ENCODE measurements at regions not wholly inside any gene's neighbourhood (a gene's known extent, or its start where the extent isn't known, plus 50 kb on each side); places are given as distances from the start of the nearest gene placed in this dataset.

GRCh38 chr3:38878646-38879045, 62.6 kb upstream of the SCN10A start:
- H4K20me1 ChIP-seq (replicated peaks in 1 of 2; ENCODE audit: control insufficient read depth in 1 of 2, insufficient read depth in 2 of 2, low read length in 2 of 2) = no peaks in the 10 kb centered on the region
- no peak overlapping the region for H2BK20ac ChIP-seq (ENCODE audit: low read length)
- FAIRE-seq (no peak), DNase-seq (ENCODE audit: low read depth in 1 of 2, low spot score in 2 of 2) (no peak)
- H4K8ac ChIP-seq (ENCODE audit: extremely low read depth, insufficient read depth, low read length) = no peak overlapping the region
- H3K9ac ChIP-seq (replicated peaks in 1 of 4; ENCODE audit: extremely low read depth in 1 of 4, low read depth in 3 of 4, low read length in 3 of 4) = no peak overlapping the region
- H2AFZ ChIP-seq (ENCODE audit: low read length) = no peak overlapping the region
- no peaks in the 10 kb centered on the region for H3K23me2 ChIP-seq (ENCODE audit: low read depth, low read length)
- H3K4ac ChIP-seq (replicated peaks; ENCODE audit: insufficient read length, low read depth, low read length) = no peak overlapping the region
- H3K14ac ChIP-seq (ENCODE audit: insufficient read length) = no peak overlapping the region
- no peak overlapping the region for H2BK12ac ChIP-seq (ENCODE audit: low read depth, low read length)
- no peak overlapping the region for H3K56ac ChIP-seq (replicated peaks; ENCODE audit: insufficient read length, low read depth, low read length)
- H3K27ac ChIP-seq (ENCODE audit: low read depth, low read length) = no peak overlapping the region
- no peak overlapping the region for H3K23ac ChIP-seq (ENCODE audit: insufficient read length)
- no peaks in the 10 kb centered on the region for H3K27me3 ChIP-seq (replicated peaks in 1 of 4; ENCODE audit: control insufficient read depth in 3 of 4, extremely low read depth in 1 of 4, insufficient read depth in 3 of 4, low read length in 3 of 4)
- no peaks in the 10 kb centered on the region for H3K36me3 ChIP-seq (ENCODE audit: control insufficient read depth in 2 of 4, insufficient read depth in 4 of 4, low read length in 3 of 4)
- ChIA-PET CTCF (ENCODE audit: partially characterized antibody) (interaction anchor here (1.0 to 1.6 kb wide), 3 partner anchors 10 to 121 kb away, joined by 3 to 8 read pairs (median 5); no protein-coding TSS in a partner anchor), POLR2A (ENCODE audit: partially characterized antibody) (no interaction called here)
- no peaks in the 10 kb centered on the region for H3K9me3 ChIP-seq (ENCODE audit: insufficient read depth in 2 of 2, low read depth in 1 of 2, low read length in 1 of 2)
- H3K4me2 ChIP-seq (ENCODE audit: insufficient read depth in 1 of 2, low read depth in 2 of 2, low read length in 2 of 2) = no peak overlapping the region
- H3K79me2 ChIP-seq (ENCODE audit: control insufficient read depth in 1 of 2, insufficient read depth in 2 of 2, low read length in 2 of 2) = no peaks in the 10 kb centered on the region
- H3K4me1 ChIP-seq (replicated peaks in 1 of 4; ENCODE audit: control insufficient read depth in 3 of 4, insufficient read depth in 4 of 4, low read length in 3 of 4) = no peaks in the 10 kb centered on the region
- H2AK5ac ChIP-seq (ENCODE audit: low read depth, low read length) = no peak overlapping the region
- H2BK15ac ChIP-seq (ENCODE audit: low read length) = no peak overlapping the region
- H2BK120ac ChIP-seq (replicated peaks; ENCODE audit: low read depth, low read length) = no peak overlapping the region
- H3K18ac ChIP-seq (ENCODE audit: extremely low read depth, low read length) = no peak overlapping the region
- no peak overlapping the region for H4K91ac ChIP-seq (replicated peaks; ENCODE audit: insufficient read length, low read length)
- H3K79me1 ChIP-seq (ENCODE audit: low read depth, low read length) = no peaks in the 10 kb centered on the region
- H4K5ac ChIP-seq (ENCODE audit: insufficient read length, low read depth, low read length) = no peak overlapping the region
- H3K4me3 ChIP-seq (ENCODE audit: extremely low read depth in 1 of 4, insufficient read depth in 2 of 4, low read depth in 3 of 4, low read length in 4 of 4) = no peak overlapping the region
- no peak overlapping the region for H2BK5ac ChIP-seq (ENCODE audit: low read depth, low read length)
- TF ChIP-seq SP2 (IDR thresholded peaks at IDR 0.05; ENCODE audit: low read length) = no peak
- TF ChIP-seq ZNF274 (IDR thresholded peaks at IDR 0.05; ENCODE audit: borderline replicate concordance, extremely low read depth, low read length) = no peak
- no peak for TF ChIP-seq GTF2F1 (IDR thresholded peaks at IDR 0.05; ENCODE audit: borderline replicate concordance, low read depth, low read length)
- TF ChIP-seq TBP (IDR thresholded peaks at IDR 0.05; ENCODE audit: low read depth, low read length) = no peak
- no peak for TF ChIP-seq CREB1 (IDR thresholded peaks at IDR 0.05)
- no peak for TF ChIP-seq RBBP5 (IDR thresholded peaks at IDR 0.05; ENCODE audit: borderline replicate concordance, low read depth, low read length)
- TF ChIP-seq TAF7 (optimal IDR thresholded peaks at IDR 0.05; ENCODE audit: borderline replicate concordance, low read depth, low read length) = no peak
- no peak for TF ChIP-seq POLR2AphosphoS5 (IDR thresholded peaks at IDR 0.05; ENCODE audit: low read depth, low read length)
- TF ChIP-seq GABPA (IDR thresholded peaks at IDR 0.05; ENCODE audit: borderline replicate concordance, insufficient read depth, low read length) = no peak
- TF ChIP-seq SIN3A (conservative IDR thresholded peaks at IDR 0.05 in 1 of 2, IDR thresholded peaks at IDR 0.05 in 1 of 2; ENCODE audit: low read depth in 1 of 2, low read length in 2 of 2) = no peak
- no peak for TF ChIP-seq SUZ12 (IDR thresholded peaks at IDR 0.05; ENCODE audit: low read length)

Measured in H1 (cell line).